ENCODE measurements at regions not wholly inside any gene's neighbourhood (a gene's known extent, or its start where the extent isn't known, plus 50 kb on each side); places are given as distances from the start of the nearest gene placed in this dataset.

GRCh38 chr7:12124028-12124427, 87.1 kb upstream of the TMEM106B start:
- no peak for TF ChIP-seq CTCF (IDR thresholded peaks at IDR 0.05)
- TF ChIP-seq POLR2A (IDR thresholded peaks at IDR 0.05): no peak
